Activated CD4-positive, alpha-beta T cell treated with anti-CD3 and anti-CD28 coated beads, Interleukin-2, amount 50 U/mL, for 16 hours (primary cell): ENCODE measurements at regions not wholly inside any gene's neighbourhood (a gene's known extent, or its start where the extent isn't known, plus 50 kb on each side); places are given as distances from the start of the nearest gene placed in this dataset.

Source experiments
- DNase-seq: peaks from one replicate; pipeline ENCODE4 v3.0.0-alpha.2; 2020

- DNase-seq: no peak
Observed at GRCh38 chr21:27190601-27191000, 223.7 kb upstream of the ADAMTS5 start.

- no peak for DNase-seq
Observed at GRCh38 chr21:27189870-27190269, 223.0 kb upstream of the ADAMTS5 start.

GRCh38 chr21:27173053-27173452, 206.2 kb upstream of the ADAMTS5 start:
- DNase-seq: no peak

- no peak for DNase-seq
Observed at GRCh38 chr21:27171707-27172106, 204.8 kb upstream of the ADAMTS5 start.

DNA sequence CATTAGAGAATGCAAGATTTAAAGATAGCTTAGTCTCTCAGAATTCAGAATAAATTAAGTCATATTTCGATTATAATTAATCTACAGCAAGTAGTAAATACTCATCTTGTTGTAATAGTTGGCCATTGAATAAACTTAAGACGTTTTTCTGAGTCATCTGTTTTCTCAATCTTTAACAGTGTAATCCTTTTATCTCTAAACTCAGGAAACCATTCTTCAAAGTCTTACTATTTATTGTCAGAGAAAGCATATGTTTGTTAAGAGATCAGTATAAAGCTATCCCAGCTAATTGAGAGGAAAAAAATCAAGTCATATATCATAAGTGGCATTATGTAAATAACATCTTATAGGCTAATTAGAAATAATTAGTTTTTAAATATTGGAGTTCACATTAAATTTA, 201.2 kb upstream of the ADAMTS5 start:
- no peak for DNase-seq

- DNase-seq: no peak
Observed at GRCh38 chr21:27164208-27165177, 197.6 kb upstream of the ADAMTS5 start.

GRCh38 chr21:27158967-27159366, 192.1 kb upstream of the ADAMTS5 start:
- no peak for DNase-seq

GRCh38 chr21:27157097-27157496, 190.2 kb upstream of the ADAMTS5 start:
- no peak for DNase-seq

- no peak for DNase-seq
Observed at GRCh38 chr21:27156666-27157065, 189.8 kb upstream of the ADAMTS5 start.

- no peak for DNase-seq
Observed at GRCh38 chr21:27155130-27155500, 188.2 kb upstream of the ADAMTS5 start.

DNA sequence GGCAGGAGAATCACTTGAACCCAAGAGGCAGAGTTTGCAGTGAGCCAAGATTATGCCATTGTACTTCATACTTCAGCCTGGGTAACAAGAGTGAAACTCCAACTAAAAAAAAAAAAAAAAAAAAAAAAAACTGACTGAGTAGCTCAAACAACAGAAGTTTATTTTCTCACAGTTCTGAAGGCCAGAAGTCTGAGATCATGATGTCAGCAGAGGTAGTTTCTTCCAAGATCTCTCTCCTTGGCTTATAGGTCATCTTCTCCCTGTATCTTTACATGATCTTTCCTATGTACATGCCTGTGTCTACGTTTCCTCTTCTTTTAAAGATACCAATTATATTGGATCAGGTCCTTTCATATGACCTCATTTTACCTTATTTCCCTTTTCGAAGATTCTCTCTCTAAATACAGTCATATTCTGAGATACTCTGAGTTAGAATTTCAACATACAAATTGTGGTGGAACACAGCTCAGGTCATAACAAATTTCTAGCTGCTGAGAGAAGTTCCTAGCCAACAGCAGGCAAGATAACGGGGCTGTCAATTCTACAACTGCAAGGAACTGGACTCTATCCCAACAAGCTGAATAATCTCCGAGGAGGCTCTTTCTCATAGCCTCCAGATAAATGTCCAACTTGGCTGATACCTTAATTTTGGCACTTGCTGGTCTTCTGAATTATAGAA, 187.7 kb upstream of the ADAMTS5 start:
- no peak for DNase-seq

GRCh38 chr21:27152996-27153395, 186.1 kb upstream of the ADAMTS5 start:
- no peak for DNase-seq

DNA sequence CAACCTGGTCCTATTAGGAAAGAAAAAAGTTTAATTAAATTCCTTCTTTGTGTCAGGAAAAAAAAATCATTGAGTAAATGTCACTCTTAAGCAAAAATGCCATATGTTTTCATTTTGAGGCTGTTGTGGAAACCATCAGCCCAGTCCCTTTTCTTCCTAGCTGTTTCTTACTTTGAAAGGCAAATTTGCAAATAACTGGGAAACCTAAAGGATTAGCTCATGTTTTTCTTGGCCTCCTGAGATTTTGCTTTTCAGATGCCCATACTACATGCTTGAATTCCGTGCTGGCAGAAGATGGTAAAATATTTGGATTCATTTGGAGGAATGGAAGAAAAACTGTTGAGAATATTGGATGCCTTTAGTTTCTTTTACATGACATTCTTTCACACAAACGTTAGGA, 182.1 kb upstream of the ADAMTS5 start:
- no peak for DNase-seq

- DNase-seq: no peak
Observed at GRCh38 chr21:27146268-27146667, 179.4 kb upstream of the ADAMTS5 start.

GRCh38 chr21:27145134-27145798, 178.4 kb upstream of the ADAMTS5 start:
- no peak for DNase-seq

GRCh38 chr21:27143476-27143875, 176.6 kb upstream of the ADAMTS5 start:
- no peak for DNase-seq

- DNase-seq: no peak
Observed at GRCh38 chr21:27139526-27139925, 172.6 kb upstream of the ADAMTS5 start.

- no peak for DNase-seq
Observed at GRCh38 chr21:27134516-27134915, 167.6 kb upstream of the ADAMTS5 start.

- DNase-seq: no peak
Observed at GRCh38 chr21:27132266-27132665, 165.4 kb upstream of the ADAMTS5 start.

DNA sequence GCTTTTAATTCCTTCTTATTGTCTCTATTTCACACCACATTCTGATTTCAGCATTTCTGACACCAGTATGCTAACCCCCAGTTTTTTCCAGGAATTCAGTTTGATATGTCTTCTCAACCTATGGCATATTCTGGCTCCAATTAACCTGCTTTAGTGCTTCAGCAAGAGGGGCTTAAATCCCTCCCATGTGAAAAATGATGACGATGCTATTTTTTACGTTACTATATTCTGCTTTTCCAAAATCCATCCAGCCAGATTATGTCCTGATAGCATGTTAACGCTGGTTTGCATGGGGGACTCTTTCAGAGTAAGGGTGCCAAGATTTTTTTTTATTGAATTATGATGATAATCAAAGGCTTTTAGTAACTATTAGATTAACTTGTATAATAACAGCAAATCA, 163.3 kb upstream of the ADAMTS5 start:
- no peak for DNase-seq

- no peak for DNase-seq
Observed at GRCh38 chr21:27129694-27130093, 162.8 kb upstream of the ADAMTS5 start.

GRCh38 chr21:27129215-27129614, 162.3 kb upstream of the ADAMTS5 start:
- no peak for DNase-seq

DNA sequence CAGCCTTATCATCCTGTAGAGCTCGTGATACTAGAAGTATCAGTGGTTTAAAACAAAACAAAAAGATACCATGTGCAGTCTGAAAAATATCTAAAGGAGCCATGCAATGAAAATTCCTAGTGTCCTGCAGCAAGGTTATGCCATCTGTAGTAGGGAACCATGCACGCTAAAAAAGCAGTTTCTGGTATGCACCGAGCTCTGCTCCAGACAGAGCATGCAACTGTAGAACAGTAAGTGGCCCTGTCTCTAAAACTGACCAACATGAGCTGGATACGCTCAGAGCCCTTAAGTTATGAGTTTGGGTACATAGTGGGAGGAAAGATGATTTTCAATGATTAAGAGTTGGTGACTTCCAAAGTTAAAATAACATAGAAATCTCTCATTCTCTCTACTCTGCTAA, 159.3 kb upstream of the ADAMTS5 start:
- DNase-seq: no peak

DNA sequence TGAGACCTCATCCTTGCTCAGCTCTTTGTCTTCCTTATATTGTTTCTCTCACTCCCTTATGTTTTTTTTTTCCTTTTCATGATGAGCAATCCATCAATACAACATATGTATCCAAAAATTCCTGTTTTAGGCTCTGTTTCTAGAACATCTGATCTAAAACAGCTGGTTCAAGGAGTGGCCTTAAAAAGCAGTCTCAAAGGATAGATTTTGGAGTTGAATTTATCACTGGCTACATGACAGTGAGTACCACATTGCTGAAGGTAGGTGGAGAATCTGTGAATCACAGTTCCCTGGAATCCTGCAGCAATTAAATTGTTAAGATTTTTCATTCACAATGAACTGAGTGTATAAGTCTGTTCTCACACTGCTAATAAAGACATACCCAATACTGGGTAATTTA, 155.8 kb upstream of the ADAMTS5 start:
- DNase-seq: no peak
